ENCODE measurements at regions not wholly inside any gene's neighbourhood (a gene's known extent, or its start where the extent isn't known, plus 50 kb on each side); places are given as distances from the start of the nearest gene placed in this dataset.

DNA sequence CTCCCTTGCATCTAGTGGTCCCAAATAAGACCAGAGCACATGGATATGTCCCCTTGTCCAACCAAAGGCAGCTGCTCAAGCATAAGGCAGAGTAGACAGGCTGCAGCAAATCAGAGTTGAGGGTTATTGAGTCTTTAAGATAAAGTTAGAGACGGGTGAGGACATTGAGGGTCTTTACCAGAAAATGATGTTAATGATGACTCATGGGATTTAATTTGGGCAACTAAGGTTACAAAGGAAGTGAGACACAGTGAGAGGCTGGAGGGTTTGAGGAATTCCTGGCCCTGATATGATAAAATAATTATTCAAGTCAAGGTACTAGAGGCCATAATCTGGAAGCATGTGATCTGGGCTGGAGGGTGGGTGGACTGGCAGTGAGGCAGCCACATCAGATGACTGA lies 133.6 kb downstream of the ALDH8A1 start:
- Histone ChIP-seq H3K4me3 (replicated peaks; ENCODE audit: insufficient read depth, low read length) (no peak overlapping the region), H3K27me3 (ENCODE audit: insufficient read depth, poor library complexity, severe bottlenecking) (no peaks in the 10 kb centered on the region), H3K27ac (replicated peaks) (no peak overlapping the region)
- no peak for DNase-seq (ENCODE audit: low read depth in 1 of 2, low spot score in 1 of 2)
- TF ChIP-seq, protein P1, sequence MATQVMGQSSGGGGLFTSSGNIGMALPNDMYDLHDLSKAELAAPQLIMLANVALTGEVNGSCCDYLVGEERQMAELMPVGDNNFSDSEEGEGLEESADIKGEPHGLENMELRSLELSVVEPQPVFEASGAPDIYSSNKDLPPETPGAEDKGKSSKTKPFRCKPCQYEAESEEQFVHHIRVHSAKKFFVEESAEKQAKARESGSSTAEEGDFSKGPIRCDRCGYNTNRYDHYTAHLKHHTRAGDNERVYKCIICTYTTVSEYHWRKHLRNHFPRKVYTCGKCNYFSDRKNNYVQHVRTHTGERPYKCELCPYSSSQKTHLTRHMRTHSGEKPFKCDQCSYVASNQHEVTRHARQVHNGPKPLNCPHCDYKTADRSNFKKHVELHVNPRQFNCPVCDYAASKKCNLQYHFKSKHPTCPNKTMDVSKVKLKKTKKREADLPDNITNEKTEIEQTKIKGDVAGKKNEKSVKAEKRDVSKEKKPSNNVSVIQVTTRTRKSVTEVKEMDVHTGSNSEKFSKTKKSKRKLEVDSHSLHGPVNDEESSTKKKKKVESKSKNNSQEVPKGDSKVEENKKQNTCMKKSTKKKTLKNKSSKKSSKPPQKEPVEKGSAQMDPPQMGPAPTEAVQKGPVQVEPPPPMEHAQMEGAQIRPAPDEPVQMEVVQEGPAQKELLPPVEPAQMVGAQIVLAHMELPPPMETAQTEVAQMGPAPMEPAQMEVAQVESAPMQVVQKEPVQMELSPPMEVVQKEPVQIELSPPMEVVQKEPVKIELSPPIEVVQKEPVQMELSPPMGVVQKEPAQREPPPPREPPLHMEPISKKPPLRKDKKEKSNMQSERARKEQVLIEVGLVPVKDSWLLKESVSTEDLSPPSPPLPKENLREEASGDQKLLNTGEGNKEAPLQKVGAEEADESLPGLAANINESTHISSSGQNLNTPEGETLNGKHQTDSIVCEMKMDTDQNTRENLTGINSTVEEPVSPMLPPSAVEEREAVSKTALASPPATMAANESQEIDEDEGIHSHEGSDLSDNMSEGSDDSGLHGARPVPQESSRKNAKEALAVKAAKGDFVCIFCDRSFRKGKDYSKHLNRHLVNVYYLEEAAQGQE (IDR thresholded peaks at IDR 0.05; ENCODE audit: insufficient replicate concordance, low read depth): no peak
- TF ChIP-seq POLR2AphosphoS5 (IDR thresholded peaks at IDR 0.05; ENCODE audit: low read depth): no peak
- TF ChIP-seq SPI1 (IDR thresholded peaks at IDR 0.05; ENCODE audit: borderline replicate concordance, low read depth): no peak
- TF ChIP-seq, protein P2, sequence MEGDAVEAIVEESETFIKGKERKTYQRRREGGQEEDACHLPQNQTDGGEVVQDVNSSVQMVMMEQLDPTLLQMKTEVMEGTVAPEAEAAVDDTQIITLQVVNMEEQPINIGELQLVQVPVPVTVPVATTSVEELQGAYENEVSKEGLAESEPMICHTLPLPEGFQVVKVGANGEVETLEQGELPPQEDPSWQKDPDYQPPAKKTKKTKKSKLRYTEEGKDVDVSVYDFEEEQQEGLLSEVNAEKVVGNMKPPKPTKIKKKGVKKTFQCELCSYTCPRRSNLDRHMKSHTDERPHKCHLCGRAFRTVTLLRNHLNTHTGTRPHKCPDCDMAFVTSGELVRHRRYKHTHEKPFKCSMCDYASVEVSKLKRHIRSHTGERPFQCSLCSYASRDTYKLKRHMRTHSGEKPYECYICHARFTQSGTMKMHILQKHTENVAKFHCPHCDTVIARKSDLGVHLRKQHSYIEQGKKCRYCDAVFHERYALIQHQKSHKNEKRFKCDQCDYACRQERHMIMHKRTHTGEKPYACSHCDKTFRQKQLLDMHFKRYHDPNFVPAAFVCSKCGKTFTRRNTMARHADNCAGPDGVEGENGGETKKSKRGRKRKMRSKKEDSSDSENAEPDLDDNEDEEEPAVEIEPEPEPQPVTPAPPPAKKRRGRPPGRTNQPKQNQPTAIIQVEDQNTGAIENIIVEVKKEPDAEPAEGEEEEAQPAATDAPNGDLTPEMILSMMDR (IDR thresholded peaks at IDR 0.05; ENCODE audit: insufficient read depth, low read length): no peak
- no peak for TF ChIP-seq GABPA (IDR thresholded peaks at IDR 0.05; ENCODE audit: low read depth)

DNA sequence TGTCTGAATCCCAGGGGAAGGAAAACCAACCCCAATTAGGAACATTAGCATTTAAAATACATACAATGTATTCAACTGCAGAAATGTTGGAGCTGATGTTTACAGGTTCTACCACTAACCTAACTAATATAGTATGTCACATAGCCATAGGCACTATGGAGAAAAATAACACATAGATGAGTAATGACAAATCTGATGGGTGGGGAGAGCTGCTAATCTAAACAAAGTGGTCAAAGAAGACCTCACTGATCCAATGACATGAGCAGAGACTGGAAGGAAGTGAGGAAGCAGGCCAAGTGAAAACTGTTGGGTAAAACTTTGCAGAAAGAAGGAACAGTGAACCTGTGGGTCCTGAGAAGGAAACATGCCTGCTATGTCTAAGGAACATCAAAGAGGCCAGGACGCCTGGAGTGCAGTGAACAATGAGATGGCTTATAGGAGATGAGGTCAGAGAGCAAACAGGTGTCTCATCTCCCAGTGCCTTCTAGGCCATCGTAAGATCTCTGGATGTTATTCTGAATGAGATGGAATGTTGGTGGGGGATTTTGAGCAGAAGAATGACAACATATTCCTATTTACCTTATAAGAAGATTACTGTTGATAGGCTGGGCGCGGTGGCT lies 135.7 kb downstream of the ALDH8A1 start:
- no peak for DNase-seq (ENCODE audit: low read depth in 1 of 2, low spot score in 1 of 2)
- TF ChIP-seq, protein P1 (IDR thresholded peaks at IDR 0.05; ENCODE audit: insufficient replicate concordance, low read depth): no peak
- TF ChIP-seq GABPA (IDR thresholded peaks at IDR 0.05; ENCODE audit: low read depth): no peak
- Histone ChIP-seq H3K27ac (replicated peaks) (no peak overlapping the region), H3K4me3 (replicated peaks; ENCODE audit: insufficient read depth, low read length) (no peak overlapping the region), H3K27me3 (ENCODE audit: insufficient read depth, poor library complexity, severe bottlenecking) (peaks cover 5% of the 10 kb centered on the region)

DNA sequence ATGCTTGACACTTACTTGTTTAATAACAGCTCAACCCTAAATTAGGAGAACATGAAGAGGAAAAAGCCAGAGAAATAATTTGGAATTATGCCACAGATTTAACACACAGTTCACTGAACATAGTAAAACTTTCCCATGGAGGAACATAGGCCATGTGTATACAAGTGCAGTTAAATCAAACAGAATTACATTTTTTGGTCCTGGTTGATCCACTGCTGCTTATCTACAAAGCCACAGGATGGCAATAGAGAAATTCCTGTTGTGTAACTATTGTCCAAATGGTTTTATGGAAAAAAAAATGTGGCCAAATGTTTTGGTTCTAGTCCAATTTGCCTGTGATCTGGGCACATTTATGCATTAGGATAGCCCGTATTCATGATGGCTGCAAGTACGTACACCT lies 136.8 kb downstream of the ALDH8A1 start:
- DNase-seq (ENCODE audit: low read depth in 1 of 2, low spot score in 1 of 2): no peak
- no peak overlapping the region for H3K27ac ChIP-seq (replicated peaks)
- no peak overlapping the region for H3K4me3 ChIP-seq (replicated peaks; ENCODE audit: insufficient read depth, low read length)
- H3K27me3 ChIP-seq (ENCODE audit: insufficient read depth, poor library complexity, severe bottlenecking): peaks cover 5% of the 10 kb centered on the region
- TF ChIP-seq SPI1 (IDR thresholded peaks at IDR 0.05; ENCODE audit: borderline replicate concordance, low read depth) (no peak), POLR2AphosphoS5 (IDR thresholded peaks at IDR 0.05; ENCODE audit: low read depth) (no peak), GABPA (IDR thresholded peaks at IDR 0.05; ENCODE audit: low read depth) (no peak)
- TF ChIP-seq, protein P1 (IDR thresholded peaks at IDR 0.05; ENCODE audit: insufficient replicate concordance, low read depth): no peak
- TF ChIP-seq, protein P2 (IDR thresholded peaks at IDR 0.05; ENCODE audit: insufficient read depth, low read length): no peak

Measured in HL-60 (cell line).